NCI-H460 (cell line): ENCODE measurements at regions not wholly inside any gene's neighbourhood (a gene's known extent, or its start where the extent isn't known, plus 50 kb on each side); places are given as distances from the start of the nearest gene placed in this dataset.
"Not testable (repeated sequence)": the region's sequence is repeated elsewhere in the genome, so short reads cannot be mapped to it uniquely, and the experiment has no call there.

Experiments used
- DNase-seq: peaks from one replicate; pipeline ENCODE4 v3.0.0-alpha.2; 2016; ENCODE audit warnings: low read depth; ENCODE audit errors: extremely low read depth

DNA sequence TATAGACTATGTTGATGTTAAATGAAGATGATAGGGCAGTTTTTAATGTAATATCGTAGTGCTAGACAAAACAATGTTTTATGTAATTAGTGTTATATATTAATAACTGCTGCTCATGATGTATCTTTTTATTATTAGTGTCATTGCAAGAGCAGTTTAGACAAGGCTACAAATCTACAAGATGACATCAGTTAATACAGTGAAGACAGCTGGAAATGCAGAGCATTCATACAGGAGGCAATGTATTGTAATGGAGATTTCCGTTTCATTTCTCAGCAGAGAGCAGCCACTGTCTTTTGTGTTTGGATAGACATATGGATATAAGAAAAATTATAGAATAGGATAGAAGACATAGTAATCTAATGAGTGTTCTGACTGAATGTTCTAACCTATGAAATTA, 178.0 kb downstream of the FOXG1 start:
- no peak for DNase-seq

- DNase-seq: no peak
Measured at GRCh38 chr14:28946267-28946666, 179.7 kb downstream of the FOXG1 start.

DNA sequence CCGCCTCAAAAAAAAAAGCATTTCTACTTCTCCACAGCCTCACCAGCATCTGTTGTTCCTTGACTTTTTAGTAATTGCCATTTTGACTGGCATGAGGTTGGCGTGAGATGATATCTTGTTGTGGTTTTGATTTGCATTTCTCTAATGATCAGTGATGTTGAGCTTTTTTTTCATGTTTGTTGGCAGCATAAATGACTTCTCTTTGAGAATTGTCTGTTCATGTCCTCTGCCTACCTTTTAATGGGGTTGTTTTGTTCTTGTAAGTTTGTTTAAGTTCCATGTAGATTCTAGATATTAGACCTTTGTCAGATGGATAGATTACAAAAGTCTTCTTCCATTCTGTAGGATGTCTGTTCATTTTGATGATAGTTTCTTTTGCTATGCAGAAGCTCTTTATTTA, 182.9 kb downstream of the FOXG1 start:
- DNase-seq: no peak

DNA sequence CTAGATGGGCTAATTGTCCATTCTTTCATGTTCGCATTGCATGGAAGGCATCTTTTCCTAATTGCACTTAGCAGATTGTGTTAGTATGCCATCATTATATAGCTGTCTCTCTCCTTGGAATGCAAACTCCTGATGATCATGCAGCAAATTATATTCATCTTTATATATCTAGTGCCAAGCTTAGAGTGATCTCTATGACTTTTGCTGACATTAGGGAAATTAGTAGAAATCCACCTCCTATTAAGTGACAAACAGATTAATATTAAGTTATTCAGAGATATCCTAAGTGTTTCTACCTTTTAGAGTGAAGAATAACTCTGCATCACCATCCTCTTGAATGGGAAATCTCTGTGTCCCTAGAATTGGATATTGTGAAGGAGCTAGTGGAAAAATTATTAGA, 185.6 kb downstream of the FOXG1 start:
- DNase-seq: no peak

GRCh38 chr14:28952666-28953065, 186.1 kb downstream of the FOXG1 start:
- DNase-seq: no peak

- no peak for DNase-seq
Measured at GRCh38 chr14:28953973-28954372, 187.4 kb downstream of the FOXG1 start.

- DNase-seq: no peak
Measured at GRCh38 chr14:28966416-28967233, 200.0 kb downstream of the FOXG1 start.

- DNase-seq: no peak
Measured at GRCh38 chr14:28975084-28975483, 208.5 kb downstream of the FOXG1 start.

- no peak for DNase-seq
Measured at GRCh38 chr14:28982228-28982627, 215.6 kb downstream of the FOXG1 start.

- no peak for DNase-seq
Measured at GRCh38 chr14:28983279-28983678, 216.7 kb downstream of the FOXG1 start.

GRCh38 chr14:28987516-28987915, 220.9 kb downstream of the FOXG1 start:
- DNase-seq: no peak

- DNase-seq: not testable (repeated sequence)
Measured at GRCh38 chr14:28997196-28997595, 230.6 kb downstream of the FOXG1 start.

DNA sequence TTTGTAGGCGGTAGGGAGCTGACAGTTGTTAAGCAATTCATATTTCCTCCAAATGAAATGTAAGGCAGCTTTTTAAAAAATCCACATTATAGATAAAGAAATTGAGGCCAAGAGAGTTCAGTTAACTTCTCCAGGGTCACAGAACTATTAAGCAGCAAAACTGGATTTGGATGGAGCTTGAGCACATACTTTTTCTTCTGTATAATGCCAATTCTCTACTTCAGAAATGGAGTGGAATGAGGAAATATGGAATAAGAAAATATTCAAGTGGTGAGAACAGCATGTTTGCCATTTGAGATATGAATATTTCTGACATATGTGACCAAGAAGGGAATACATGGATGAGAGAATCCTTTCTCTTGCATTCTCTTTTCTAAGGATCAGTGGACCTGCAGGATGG, 233.1 kb downstream of the FOXG1 start:
- DNase-seq: no peak

GRCh38 chr14:29005647-29006046, 239.1 kb downstream of the FOXG1 start:
- no peak for DNase-seq

- DNase-seq: no peak
Measured at GRCh38 chr14:29007990-29008389, 241.4 kb downstream of the FOXG1 start.

GRCh38 chr14:29016050-29016900, 249.7 kb downstream of the FOXG1 start:
- DNase-seq: no peak

GRCh38 chr14:29023505-29023904, 256.9 kb downstream of the FOXG1 start:
- not testable (repeated sequence) for DNase-seq

DNA sequence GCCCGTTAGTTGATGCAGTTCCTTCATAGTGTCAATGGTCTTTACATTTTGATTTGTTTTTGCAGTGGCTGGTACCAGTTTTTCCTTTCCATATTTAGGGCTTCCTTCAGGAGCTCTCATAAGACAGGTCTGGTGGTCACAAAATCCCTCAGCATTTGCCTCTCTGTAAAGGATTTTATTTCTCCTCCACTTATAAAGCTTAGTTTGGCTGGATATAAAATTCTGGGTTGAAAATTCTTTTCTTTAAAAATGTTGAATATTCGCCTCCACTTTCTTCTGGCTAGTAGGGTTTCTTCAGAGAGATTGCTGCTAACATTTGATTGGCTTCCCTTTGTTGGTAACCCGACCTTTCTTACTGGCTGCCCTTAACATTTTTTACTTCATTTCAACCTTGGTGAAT, 260.9 kb downstream of the FOXG1 start:
- DNase-seq: not testable (repeated sequence)

- not testable (repeated sequence) for DNase-seq
Measured at GRCh38 chr14:29027941-29028705, 261.5 kb downstream of the FOXG1 start.

DNA sequence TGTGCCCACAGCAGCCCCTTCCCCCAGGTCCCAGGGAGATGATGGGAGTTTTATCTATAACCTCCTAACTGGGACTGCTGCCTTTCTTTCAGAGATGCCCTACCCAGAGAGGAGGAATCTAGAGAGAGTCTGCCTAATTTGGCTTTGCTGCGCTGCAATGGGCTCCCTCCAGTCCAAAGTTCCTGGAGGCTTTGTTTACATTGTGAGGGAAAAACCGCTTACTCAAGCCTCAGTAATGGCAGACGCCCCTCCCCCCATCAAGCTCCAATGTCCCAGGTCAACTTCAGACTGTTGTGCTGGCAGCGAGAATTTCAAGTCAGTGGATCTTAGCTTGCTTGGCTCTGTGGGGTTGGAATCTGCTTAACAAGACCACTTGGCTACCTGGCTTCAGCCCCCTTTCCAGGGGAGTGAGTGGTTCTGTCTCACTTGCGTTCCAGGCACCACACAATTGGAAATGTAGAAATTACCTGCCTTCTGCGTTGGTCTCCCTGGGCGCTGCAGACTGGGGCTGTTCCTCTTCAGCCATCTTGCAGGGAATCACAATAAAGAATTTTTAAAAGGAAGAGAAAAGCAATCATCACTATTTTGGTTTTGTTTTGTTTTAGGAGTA, 262.5 kb downstream of the FOXG1 start:
- DNase-seq: no peak

- no peak for DNase-seq
Measured at GRCh38 chr14:29030121-29030520, 263.5 kb downstream of the FOXG1 start.
